WTC11 (cell line): ENCODE measurements at regions not wholly inside any gene's neighbourhood (a gene's known extent, or its start where the extent isn't known, plus 50 kb on each side); places are given as distances from the start of the nearest gene placed in this dataset.

Experiments used
- ATAC-seq: fragments of 200-7000 bp; cut with Tn5 transposase; 2 replicates; pipeline ENCODE4 v1.10.0; 2021; ENCODE audit warnings: mild to moderate bottlenecking, moderate library complexity
- CTCF ChIA-PET: fragments of 300-600 bp; sonication (Branson Sonifier 250); formaldehyde crosslinking; loops from one replicate; lab custom pipeline; 2021; ENCODE audit warnings: antibody characterized with exemption; lab: Charles Lee
- POLR2A ChIA-PET: fragments of 350-600 bp; sonication (Branson Sonifier 250); formaldehyde crosslinking; loops from one replicate; lab custom pipeline; 2021; ENCODE audit warnings: antibody characterized with exemption; lab: Charles Lee
- DNase-seq: peaks from one replicate; pipeline ENCODE4 v3.0.0; 2021; ENCODE audit warnings: low spot score
- H3K27ac Mint-ChIP-seq: 2 replicates; pipeline ENCODE4 v1.8.0; 2021; ENCODE audit warnings: mixed read lengths
- H3K27me3 Mint-ChIP-seq: 2 replicates; pipeline ENCODE4 v1.8.0; 2021; ENCODE audit warnings: low read depth, mild to moderate bottlenecking, moderate library complexity, mixed read lengths
- H3K36me3 Mint-ChIP-seq: 2 replicates; pipeline ENCODE4 v1.8.0; 2021; ENCODE audit warnings: mixed read lengths
- H3K4me1 Mint-ChIP-seq: 2 replicates; pipeline ENCODE4 v1.8.0; 2022; ENCODE audit warnings: mixed read lengths
- H3K4me3 Mint-ChIP-seq: 2 replicates; pipeline ENCODE4 v1.8.0; 2021; ENCODE audit warnings: mild to moderate bottlenecking, moderate library complexity, mixed read lengths
- H3K9me3 Mint-ChIP-seq: 2 replicates; pipeline ENCODE4 v1.8.0; 2021; ENCODE audit warnings: mixed read lengths
- AR ChIP-seq: fragments of 250-450 bp; sonication (Bioruptor Pico); IDR thresholded peaks from 2 replicates; pipeline ENCODE4 v1.9.0; 2021; ENCODE audit warnings: mild to moderate bottlenecking
- E2F1 ChIP-seq: sonication (generic); formaldehyde crosslinking; IDR thresholded peaks from 2 replicates; pipeline ENCODE4 v1.8.0; 2022; ENCODE audit warnings: mild to moderate bottlenecking, missing genetic modification reagents
- E2F5 ChIP-seq: sonication (generic); formaldehyde crosslinking; IDR thresholded peaks from 2 replicates; pipeline ENCODE4 v1.8.1; 2022; ENCODE audit warnings: mild to moderate bottlenecking, moderate library complexity, missing genetic modification reagents
- FOXK1 ChIP-seq: sonication (generic); formaldehyde crosslinking; IDR thresholded peaks from 2 replicates; pipeline ENCODE4 v1.8.0; 2022; ENCODE audit warnings: mild to moderate bottlenecking, moderate library complexity, missing genetic modification reagents
- FOXP1 ChIP-seq: sonication (generic); formaldehyde crosslinking; IDR thresholded peaks from 2 replicates; pipeline ENCODE4 v1.8.0; 2022; ENCODE audit warnings: missing genetic modification reagents, mild to moderate bottlenecking, moderate library complexity, borderline replicate concordance
- GTF2I ChIP-seq: fragments of 250-450 bp; sonication (Bioruptor Pico); conservative IDR thresholded peaks from 2 replicates; pipeline ENCODE4 v1.4.0; 2021; ENCODE audit warnings: mild to moderate bottlenecking
- IRF2 ChIP-seq: sonication (generic); formaldehyde crosslinking; IDR thresholded peaks from 2 replicates; pipeline ENCODE4 v1.8.0; 2022; ENCODE audit warnings: low read depth, missing genetic modification reagents, borderline replicate concordance
- NFATC4 ChIP-seq: fragments of 250-450 bp; sonication (Bioruptor Pico); IDR thresholded peaks from 2 replicates; pipeline ENCODE4 v1.9.0; 2021; ENCODE audit warnings: mild to moderate bottlenecking
- NFYB ChIP-seq: sonication (generic); formaldehyde crosslinking; conservative IDR thresholded peaks from 2 replicates; pipeline ENCODE4 v1.8.0; 2022; ENCODE audit warnings: low read depth, missing genetic modification reagents
- NR2C2 ChIP-seq: sonication (generic); formaldehyde crosslinking; IDR thresholded peaks from 2 replicates; pipeline ENCODE4 v1.8.0; 2022; ENCODE audit warnings: mild to moderate bottlenecking, missing genetic modification reagents
- NR3C1 ChIP-seq: sonication (generic); formaldehyde crosslinking; conservative IDR thresholded peaks from 2 replicates; pipeline ENCODE4 v1.8.1; 2023; ENCODE audit warnings: low read depth, mild to moderate bottlenecking, missing genetic modification reagents
- PRRX2 ChIP-seq: fragments of 250-450 bp; sonication (Bioruptor Pico); IDR thresholded peaks from 2 replicates; pipeline ENCODE4 v1.8.0; 2021; ENCODE audit warnings: mild to moderate bottlenecking
- SOX15 ChIP-seq: fragments of 250-450 bp; sonication (Bioruptor Pico); IDR thresholded peaks from 2 replicates; pipeline ENCODE4 v1.9.0; 2021; ENCODE audit warnings: mild to moderate bottlenecking
- TEAD1 ChIP-seq: sonication (generic); formaldehyde crosslinking; IDR thresholded peaks from 2 replicates; pipeline ENCODE4 v1.8.0; 2022; ENCODE audit warnings: mild to moderate bottlenecking, missing genetic modification reagents
- TEAD4 ChIP-seq: sonication (generic); formaldehyde crosslinking; IDR thresholded peaks from 2 replicates; pipeline ENCODE4 v1.8.0; 2022; ENCODE audit warnings: mild to moderate bottlenecking, missing genetic modification reagents
- USF1 ChIP-seq: sonication (generic); formaldehyde crosslinking; IDR thresholded peaks from 2 replicates; pipeline ENCODE4 v1.8.0; 2022; ENCODE audit warnings: mild to moderate bottlenecking, missing genetic modification reagents
- ZNF121 ChIP-seq: sonication (generic); formaldehyde crosslinking; IDR thresholded peaks from 2 replicates; pipeline ENCODE4 v1.8.0; 2023; ENCODE audit warnings: missing genetic modification reagents
- ZNF219 ChIP-seq: sonication (generic); formaldehyde crosslinking; IDR thresholded peaks from 2 replicates; pipeline ENCODE4 v1.8.0; 2023; ENCODE audit warnings: missing genetic modification reagents, mild to moderate bottlenecking, borderline replicate concordance
- ZNF263 ChIP-seq: sonication (generic); formaldehyde crosslinking; IDR thresholded peaks from 2 replicates; pipeline ENCODE4 v1.8.1; 2022; ENCODE audit warnings: low read depth, mild to moderate bottlenecking, moderate library complexity, missing genetic modification reagents
- ZNF396 ChIP-seq: fragments of 250-450 bp; sonication (Bioruptor Pico); IDR thresholded peaks from 2 replicates; pipeline ENCODE4 v1.8.0; 2021; ENCODE audit warnings: mild to moderate bottlenecking, moderate library complexity, borderline replicate concordance
- ZNF416 ChIP-seq: fragments of 250-450 bp; sonication (Bioruptor Pico); IDR thresholded peaks from 2 replicates; pipeline ENCODE4 v1.9.0; 2021; ENCODE audit warnings: mild to moderate bottlenecking, inconsistent platforms
- ZNF512 ChIP-seq: sonication (generic); formaldehyde crosslinking; IDR thresholded peaks from 2 replicates; pipeline ENCODE4 v1.8.1; 2022; ENCODE audit warnings: missing genetic modification reagents, borderline replicate concordance
- ZNF671 ChIP-seq: fragments of 250-450 bp; sonication (Bioruptor Pico); IDR thresholded peaks from 2 replicates; pipeline ENCODE4 v1.8.0; 2021; ENCODE audit warnings: mild to moderate bottlenecking
- ZSCAN18 ChIP-seq: fragments of 250-450 bp; sonication (Bioruptor Pico); IDR thresholded peaks from 2 replicates; pipeline ENCODE4 v2.1.2; 2022; ENCODE audit warnings: mild to moderate bottlenecking, moderate library complexity

GRCh38 chr14:45651890-45652289, 398.9 kb upstream of the MIS18BP1 start:
- ATAC-seq: no peak
- CTCF ChIA-PET: interaction anchor here (1.0 kb wide), 1 partner anchor 13 kb away, joined by 3 read pairs; no protein-coding TSS in a partner anchor
- no peaks in the 10 kb centered on the region for H3K4me1 Mint-ChIP-seq
- H3K4me3 Mint-ChIP-seq: no peak overlapping the region
- H3K36me3 Mint-ChIP-seq: 0 out of 2 replicates have a peak, but pooled peaks cover 3% of the 10 kb centered on the region
- peaks cover 39% of the 10 kb centered on the region for H3K9me3 Mint-ChIP-seq
- TF ChIP-seq AR (CRISPR knock-in tag) (no peak), NR2C2 (CRISPR knock-in tag) (no peak), ZNF512 (CRISPR knock-in tag) (no peak), TEAD4 (CRISPR knock-in tag) (no peak), FOXK1 (CRISPR knock-in tag) (no peak), ZNF671 (CRISPR knock-in tag) (no peak)
- TF ChIP-seq, all 79 proteins: peak for 0
- no peak overlapping the region for H3K27ac Mint-ChIP-seq
- no peak for DNase-seq
- POLR2A ChIA-PET: no interaction called here
- H3K27me3 Mint-ChIP-seq: no peaks in the 10 kb centered on the region

- POLR2A ChIA-PET: no interaction called here
- TF ChIP-seq E2F5 (CRISPR knock-in tag): no peak
- TF ChIP-seq FOXP1 (CRISPR knock-in tag): no peak
- no peak for TF ChIP-seq PRRX2
- no peak for TF ChIP-seq NFATC4
- TF ChIP-seq AR (CRISPR knock-in tag): no peak
- no peak for TF ChIP-seq NR3C1 (CRISPR knock-in tag)
- no peak for TF ChIP-seq ZNF121 (CRISPR knock-in tag)
- TF ChIP-seq USF1 (CRISPR knock-in tag): no peak
- no peak for TF ChIP-seq IRF2 (CRISPR knock-in tag)
- TF ChIP-seq ZNF263 (CRISPR knock-in tag): no peak
- no peak for TF ChIP-seq ZNF396 (CRISPR knock-in tag)
- TF ChIP-seq ZSCAN18 (CRISPR knock-in tag): no peak
- no peak for TF ChIP-seq TEAD1 (CRISPR knock-in tag)
- no peak for TF ChIP-seq ZNF416 (CRISPR knock-in tag)
- TF ChIP-seq E2F1 (CRISPR knock-in tag): no peak
- TF ChIP-seq ZNF219: no peak
- no peak for TF ChIP-seq GTF2I (CRISPR knock-in tag)
- no peak for TF ChIP-seq NFYB
- no peak for TF ChIP-seq SOX15 (CRISPR knock-in tag)
These were observed 397.8 kb upstream of the MIS18BP1 start for GRCh38 chr14:45650754-45651153.

More at GRCh38 chr14:45650754-45651153, 397.8 kb upstream of the MIS18BP1 start:
- no peak for ATAC-seq
- Mint-ChIP-seq H3K27me3 (no peaks in the 10 kb centered on the region), H3K4me1 (no peaks in the 10 kb centered on the region), H3K4me3 (no peak overlapping the region), H3K36me3 (0 out of 2 replicates have a peak, but pooled peaks cover 3% of the 10 kb centered on the region), H3K9me3 (peaks cover 31% of the 10 kb centered on the region), H3K27ac (no peak overlapping the region)
- no peak for DNase-seq
- CTCF ChIA-PET: interaction anchor here (0.6 to 2.1 kb wide), 3 partner anchors 13 to 221 kb away, joined by 3 to 10 read pairs (median 3); no protein-coding TSS in a partner anchor
